Right lobe of liver (tissue), 6 donors: ENCODE measurements at regions not wholly inside any gene's neighbourhood (a gene's known extent, or its start where the extent isn't known, plus 50 kb on each side); places are given as distances from the start of the nearest gene placed in this dataset.
"Not testable (repeated sequence)": the region's sequence is repeated elsewhere in the genome, so short reads cannot be mapped to it uniquely, and the experiment has no call there.

Experiments
- ATAC-seq, 4 donors: fragments of 200-7000 bp; cut with Tn5 transposase; one replicate each; pipeline ENCODE4 v1.9.1; 2020; ENCODE audit warnings: mild to moderate bottlenecking in 4 of 4, moderate library complexity in 4 of 4
- DNase-seq, 3 donors: peaks; one replicate each; pipeline ENCODE4 v3.0.0-alpha.2; 2020
- H3K27ac ChIP-seq, 3 donors: fragments of 200-600 bp; one replicate each; pipeline ENCODE4 v1.8.0; 2022
- H3K27me3 ChIP-seq, 2 donors: fragments of 200-600 bp; one replicate each; pipeline ENCODE4 v1.8.0; 2022
- H3K36me3 ChIP-seq, 4 donors: fragments of 200-600 bp; sonication (generic) in 1 of 4; one replicate each; pipeline versions ENCODE4 v1.5.1 to v1.8.0; 2017 to 2022; ENCODE audit warnings: control low read depth in 1 of 4
- H3K4me1 ChIP-seq, 4 donors: fragments of 200-600 bp; sonication (generic) in 1 of 4; one replicate each; pipeline versions ENCODE4 v1.5.1 to v1.8.0; 2017 to 2022; ENCODE audit warnings: control low read depth in 1 of 4
- H3K4me3 ChIP-seq, 3 donors: fragments of 200-600 bp; one replicate each; pipeline ENCODE4 v1.8.0; 2022
- H3K9me3 ChIP-seq, 4 donors: fragments of 200-600 bp; sonication (generic) in 1 of 4; one replicate each; pipeline versions ENCODE4 v1.5.1 to v1.8.0; 2017 to 2022; ENCODE audit warnings: control low read depth in 1 of 4
- POLR2A ChIP-seq: fragments of 450-650 bp; IDR thresholded peaks from one replicate; pipeline ENCODE4 v1.6.1; 2017; ENCODE audit warnings: antibody characterized with exemption, mild to moderate bottlenecking
- WGBS: methylation state at CpG from one replicate; pipeline ENCODE4 v1.1.6; 2018; ENCODE audit warnings: low coverage, low lambda C conversion rate; ENCODE audit not compliant: insufficient coverage; ENCODE audit errors: missing lambda C conversion rate; 5-methylcytosine and 5-hydroxymethylcytosine counted together
- intact Hi-C, 2 donors: fragments of 100-400 bp; cut with DNase I; formaldehyde crosslinking; loops; one replicate each; pipeline versions ENCODE4 v1.11.2 to v1.14.1; 2022
- TF ChIP-seq, protein P1 (sequence below), 4 donors: fragments of 200-600 bp in 3 of 4; fragments of 450-650 bp in 1 of 4; IDR thresholded peaks; one replicate each; pipeline versions ENCODE4 v1.5.1 to v1.8.0; 2016 to 2022; ENCODE audit warnings: antibody characterized with exemption in 4 of 4, mild to moderate bottlenecking in 2 of 4
- donor health status: DM: no; HTN: yes; CAD: no.
- donor health status: DM: no; HTN: no; CAD: no.
- donor health status: DM: no; HTN: no; CAD: no.
- donor health status: DM: no; HTN: yes; CAD: no.
- donor health status: DM: no; HTN: yes; CAD: no.

DNA sequence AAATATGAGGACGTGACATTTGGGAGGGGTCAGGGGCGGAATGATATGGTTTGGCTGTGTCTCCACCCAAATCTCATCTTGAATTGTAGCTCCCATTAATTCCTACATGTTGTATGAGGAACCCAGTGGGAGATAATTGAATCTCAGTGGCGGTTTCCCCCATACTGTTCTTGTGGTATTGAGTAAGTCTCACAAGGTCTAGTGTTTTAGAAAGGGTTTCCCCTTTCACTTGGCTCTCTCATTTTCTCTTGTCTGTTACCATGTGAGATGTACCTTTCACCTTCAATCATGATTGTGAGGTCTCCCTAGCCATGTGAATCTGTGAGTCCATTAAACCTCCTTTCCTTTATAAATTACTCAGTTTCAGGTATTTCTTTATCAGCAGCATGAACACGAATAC, 663.6 kb upstream of the CHRM3 start:
- 38% methylated on average over 4 of the region's 4 CpGs for WGBS
- intact Hi-C loops = no loop called here
- H3K27ac ChIP-seq = no peak overlapping the region
- H3K4me3 ChIP-seq = no peak overlapping the region
- no peaks in the 10 kb centered on the region for H3K9me3 ChIP-seq
- H3K36me3 ChIP-seq = no peaks in the 10 kb centered on the region
- no peak for DNase-seq
- no peak for TF ChIP-seq POLR2A
- TF ChIP-seq, protein P1, sequence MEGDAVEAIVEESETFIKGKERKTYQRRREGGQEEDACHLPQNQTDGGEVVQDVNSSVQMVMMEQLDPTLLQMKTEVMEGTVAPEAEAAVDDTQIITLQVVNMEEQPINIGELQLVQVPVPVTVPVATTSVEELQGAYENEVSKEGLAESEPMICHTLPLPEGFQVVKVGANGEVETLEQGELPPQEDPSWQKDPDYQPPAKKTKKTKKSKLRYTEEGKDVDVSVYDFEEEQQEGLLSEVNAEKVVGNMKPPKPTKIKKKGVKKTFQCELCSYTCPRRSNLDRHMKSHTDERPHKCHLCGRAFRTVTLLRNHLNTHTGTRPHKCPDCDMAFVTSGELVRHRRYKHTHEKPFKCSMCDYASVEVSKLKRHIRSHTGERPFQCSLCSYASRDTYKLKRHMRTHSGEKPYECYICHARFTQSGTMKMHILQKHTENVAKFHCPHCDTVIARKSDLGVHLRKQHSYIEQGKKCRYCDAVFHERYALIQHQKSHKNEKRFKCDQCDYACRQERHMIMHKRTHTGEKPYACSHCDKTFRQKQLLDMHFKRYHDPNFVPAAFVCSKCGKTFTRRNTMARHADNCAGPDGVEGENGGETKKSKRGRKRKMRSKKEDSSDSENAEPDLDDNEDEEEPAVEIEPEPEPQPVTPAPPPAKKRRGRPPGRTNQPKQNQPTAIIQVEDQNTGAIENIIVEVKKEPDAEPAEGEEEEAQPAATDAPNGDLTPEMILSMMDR (IDR thresholded peaks at IDR 0.05) = no peak
- no peaks in the 10 kb centered on the region for H3K27me3 ChIP-seq
- H3K4me1 ChIP-seq = no peaks in the 10 kb centered on the region
- no peak for ATAC-seq

DNA sequence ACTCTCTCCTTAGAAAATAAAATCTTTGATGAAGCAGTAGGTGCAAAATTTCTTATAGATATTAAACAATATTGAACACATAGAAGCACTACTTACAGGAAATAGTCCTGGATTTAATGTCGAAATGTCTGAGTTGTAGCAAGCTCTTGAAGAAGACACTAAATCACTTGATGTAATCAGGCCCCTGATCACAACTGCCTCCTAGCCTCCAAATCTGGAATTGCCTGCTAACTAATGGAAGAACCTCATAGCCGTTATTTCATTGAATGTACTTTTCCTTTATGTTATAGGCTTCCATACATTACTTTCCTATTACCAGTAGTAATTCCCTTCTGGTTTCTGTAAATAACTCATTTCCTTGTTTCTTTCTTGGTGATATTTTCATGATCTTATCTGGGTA, 675.7 kb upstream of the CHRM3 start:
- Histone ChIP-seq H3K27ac (no peak overlapping the region), H3K36me3 (no peaks in the 10 kb centered on the region), H3K4me3 (no peak overlapping the region), H3K9me3 (no peaks in the 10 kb centered on the region), H3K27me3 (no peaks in the 10 kb centered on the region), H3K4me1 (no peaks in the 10 kb centered on the region)
- intact Hi-C loops = no loop called here
- DNase-seq (no peak), ATAC-seq (no peak)
- 61% methylated on average over 2 of the region's 2 CpGs for WGBS
- no peak for TF ChIP-seq POLR2A
- TF ChIP-seq, protein P1 (IDR thresholded peaks at IDR 0.05) = no peak

DNA sequence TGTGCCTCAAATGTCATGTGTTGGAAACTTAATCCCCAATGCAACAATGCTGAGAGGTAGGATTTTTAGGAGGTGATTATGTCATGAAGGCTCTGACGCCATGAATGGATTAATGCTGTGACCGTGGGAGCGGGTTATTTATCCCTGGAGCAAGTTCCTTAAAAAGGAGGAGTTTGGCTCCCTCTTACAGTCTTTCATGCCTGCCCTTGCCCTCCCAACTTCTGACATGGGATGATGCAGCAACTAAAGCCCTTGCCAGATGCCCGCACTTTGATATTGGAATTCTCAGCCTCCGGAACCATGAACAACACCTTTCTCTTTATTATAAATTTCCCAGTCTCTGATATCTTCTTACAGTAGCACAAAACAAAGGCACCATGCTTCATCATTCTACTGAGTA, 685.3 kb upstream of the CHRM3 start:
- TF ChIP-seq, protein P1 (IDR thresholded peaks at IDR 0.05) = no peak
- no peak for TF ChIP-seq POLR2A
- Histone ChIP-seq H3K27me3 (no peaks in the 10 kb centered on the region), H3K4me1 (no peaks in the 10 kb centered on the region), H3K36me3 (no peaks in the 10 kb centered on the region), H3K4me3 (no peak overlapping the region), H3K9me3 (no peaks in the 10 kb centered on the region), H3K27ac (no peak overlapping the region)
- ATAC-seq (no peak), DNase-seq (no peak)
- WGBS = 63% methylated on average over 4 of the region's 5 CpGs
- intact Hi-C loops = no loop called here

DNA sequence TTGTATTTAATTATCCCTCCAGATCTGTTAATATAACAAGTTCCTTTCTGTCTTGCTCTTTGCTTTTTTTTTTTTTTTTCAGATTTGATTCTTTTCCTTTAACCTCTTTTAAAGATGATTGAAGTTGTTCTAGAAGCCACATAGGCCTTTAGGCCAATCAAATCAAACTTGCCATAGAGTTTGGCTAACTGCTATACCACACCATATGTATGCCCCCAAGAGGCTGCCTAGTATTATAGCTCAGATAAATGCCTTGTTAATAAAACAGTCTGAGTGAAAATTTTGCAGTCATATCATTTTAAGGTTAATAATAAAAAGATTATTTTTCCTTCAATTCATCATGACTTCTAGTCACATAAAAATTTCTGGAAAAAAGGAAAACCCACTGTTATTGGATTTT, 696.0 kb upstream of the CHRM3 start:
- TF ChIP-seq, protein P1 (IDR thresholded peaks at IDR 0.05) = no peak
- no peak for TF ChIP-seq POLR2A
- intact Hi-C loops = no loop called here
- H3K36me3 ChIP-seq = no peaks in the 10 kb centered on the region
- DNase-seq = no peak
- H3K9me3 ChIP-seq = no peaks in the 10 kb centered on the region
- H3K27me3 ChIP-seq = no peaks in the 10 kb centered on the region
- no peaks in the 10 kb centered on the region for H3K4me1 ChIP-seq
- no peak overlapping the region for H3K4me3 ChIP-seq
- ATAC-seq = no peak
- no peak overlapping the region for H3K27ac ChIP-seq

DNA sequence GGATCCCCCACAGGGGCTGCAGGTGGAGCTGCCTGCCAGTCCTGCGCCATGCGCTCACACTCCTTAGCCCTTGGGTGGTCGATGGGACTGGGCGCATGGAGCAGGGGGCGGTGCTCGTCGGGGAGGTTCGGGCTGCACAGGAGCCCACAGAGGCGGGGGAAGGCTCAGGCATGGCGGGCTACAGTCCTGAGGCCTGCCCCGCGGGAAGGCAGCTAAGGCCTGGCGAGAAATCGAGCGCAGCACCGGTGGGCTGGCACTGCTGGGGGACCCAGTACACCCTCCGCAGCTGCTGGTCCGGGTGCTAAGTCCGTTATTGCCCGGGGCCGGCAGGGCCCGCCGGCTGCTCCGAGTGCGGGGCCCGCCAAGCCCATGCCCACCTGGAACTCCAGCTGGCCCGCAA, 701.8 kb upstream of the CHRM3 start:
- WGBS = no CpG with 5 or more reads among the region's 27 CpGs

More for the DNA sequence above, 701.8 kb upstream of the CHRM3 start:
- intact Hi-C loops, H3K4me1 ChIP-seq, DNase-seq, H3K27ac ChIP-seq, H3K9me3 ChIP-seq, ATAC-seq, H3K27me3 ChIP-seq, H3K4me3 ChIP-seq, H3K36me3 ChIP-seq: not testable (repeated sequence)
